ELF-1 (cell line): ENCODE measurements at regions not wholly inside any gene's neighbourhood (a gene's known extent, or its start where the extent isn't known, plus 50 kb on each side); places are given as distances from the start of the nearest gene placed in this dataset.

Experiments
- DNase-seq: peaks from one replicate; pipeline ENCODE4 v3.0.0-alpha.2; 2016; ENCODE audit warnings: low read depth, low spot score

DNA sequence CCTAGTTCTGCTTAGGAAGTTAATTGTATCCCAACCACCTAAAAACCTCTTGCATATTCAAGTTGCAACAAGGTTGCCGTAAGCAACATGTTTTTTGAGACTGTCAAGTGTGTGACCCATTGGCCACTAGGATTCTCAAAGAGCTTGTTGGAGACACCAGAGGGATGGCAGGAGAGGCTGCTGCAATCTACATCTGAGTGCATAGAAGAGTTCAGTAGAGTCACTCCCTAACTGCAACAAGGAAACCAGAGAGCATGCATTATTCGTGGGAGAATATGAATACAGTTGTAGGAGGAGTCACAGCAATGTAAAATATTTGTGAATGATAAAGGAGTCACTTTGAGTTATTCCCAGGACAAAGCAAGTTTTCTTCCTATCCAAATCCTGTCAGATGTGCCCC, 538.6 kb downstream of the TNS3 start:
- DNase-seq: no peak

DNA sequence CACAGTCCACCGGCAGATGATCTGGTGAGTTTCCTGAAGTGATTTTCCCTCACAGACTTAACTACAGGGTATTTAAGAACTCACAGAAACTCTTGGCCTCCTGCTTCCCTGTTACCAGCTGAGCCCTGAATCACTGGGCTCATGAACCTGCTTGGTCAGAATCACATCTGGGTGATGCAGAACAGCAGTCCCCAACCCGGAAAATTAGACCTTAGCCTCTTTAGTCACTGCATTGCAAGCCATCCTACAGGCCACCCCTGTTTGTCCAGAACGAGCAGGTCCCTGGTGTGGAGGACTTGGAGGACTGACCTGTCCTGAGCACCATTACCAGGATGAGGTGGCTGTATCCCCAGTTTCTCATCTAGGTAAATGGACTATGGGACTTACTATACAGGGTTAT, 539.2 kb downstream of the TNS3 start:
- no peak for DNase-seq

DNA sequence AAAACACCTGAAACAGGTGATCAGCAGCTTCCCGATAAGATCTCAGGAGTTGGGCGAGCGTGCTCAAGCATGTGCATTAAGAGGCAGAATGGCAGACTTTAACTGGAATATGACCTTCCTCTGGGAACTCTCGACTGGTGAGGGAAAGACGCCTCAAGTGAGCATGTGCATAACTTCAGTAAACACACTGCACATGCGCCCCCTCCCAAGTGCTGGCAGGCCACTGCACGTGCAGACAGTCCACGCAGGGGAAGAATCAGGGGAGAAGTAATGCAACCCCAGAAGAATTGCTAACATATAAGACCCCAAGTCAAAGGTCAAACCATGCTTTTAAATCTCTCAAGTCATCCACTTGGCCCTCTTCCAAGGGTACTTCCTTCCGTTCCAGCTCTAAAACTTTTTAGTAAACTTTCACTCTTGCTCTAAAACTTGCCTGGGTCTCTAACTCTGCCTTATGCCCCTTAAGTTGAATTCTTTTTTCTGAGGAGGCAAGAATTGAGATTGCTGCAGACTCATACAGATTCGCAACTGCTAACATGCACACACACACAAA, 541.0 kb downstream of the TNS3 start:
- no peak for DNase-seq

DNA sequence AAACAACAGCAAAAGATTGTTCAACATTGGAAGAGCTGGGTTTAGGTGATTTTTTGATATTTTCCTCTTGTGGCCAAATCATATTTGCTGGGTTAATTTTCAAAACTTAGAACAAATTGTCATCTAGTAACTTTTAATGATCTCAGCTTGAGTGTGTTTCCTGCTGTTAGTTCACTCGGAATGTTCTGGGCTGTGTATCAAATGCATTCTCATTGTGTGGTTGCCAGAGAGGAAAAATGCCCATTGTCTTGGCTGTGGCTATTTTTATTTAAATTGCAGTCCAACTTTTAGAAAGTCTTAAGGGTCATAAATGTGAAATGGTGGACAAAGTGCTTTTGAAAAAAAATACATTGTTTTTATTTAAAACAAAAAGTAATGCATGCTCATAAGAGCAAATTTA, 542.0 kb downstream of the TNS3 start:
- DNase-seq: no peak

DNA sequence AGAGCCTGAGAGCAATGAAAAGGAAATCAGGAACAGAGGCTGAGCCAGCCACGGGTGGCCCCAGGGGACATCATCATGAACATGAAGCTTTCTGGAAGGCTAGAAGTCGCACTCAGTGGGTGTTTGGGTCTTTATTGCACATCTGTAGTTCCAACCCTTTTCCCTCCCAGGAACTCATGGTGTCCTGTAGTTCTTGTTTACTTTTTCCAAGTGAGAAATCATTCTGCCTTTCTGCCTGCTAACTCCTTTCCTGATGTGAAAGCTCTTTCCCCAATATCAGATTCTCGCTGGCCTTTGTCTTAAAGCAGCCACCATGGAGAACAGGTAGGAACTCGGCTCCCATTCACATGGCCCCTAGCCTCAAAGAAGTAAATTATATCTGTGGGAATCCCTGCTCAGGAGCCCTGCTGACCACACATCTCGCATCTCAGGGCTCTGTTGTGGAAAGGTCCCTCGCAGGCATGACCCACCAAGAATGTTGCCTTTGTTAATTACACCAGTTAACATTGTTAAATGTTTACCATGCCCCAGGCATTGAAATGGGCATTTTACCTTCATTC, 542.7 kb downstream of the TNS3 start:
- DNase-seq: peak; percentile 82

DNA sequence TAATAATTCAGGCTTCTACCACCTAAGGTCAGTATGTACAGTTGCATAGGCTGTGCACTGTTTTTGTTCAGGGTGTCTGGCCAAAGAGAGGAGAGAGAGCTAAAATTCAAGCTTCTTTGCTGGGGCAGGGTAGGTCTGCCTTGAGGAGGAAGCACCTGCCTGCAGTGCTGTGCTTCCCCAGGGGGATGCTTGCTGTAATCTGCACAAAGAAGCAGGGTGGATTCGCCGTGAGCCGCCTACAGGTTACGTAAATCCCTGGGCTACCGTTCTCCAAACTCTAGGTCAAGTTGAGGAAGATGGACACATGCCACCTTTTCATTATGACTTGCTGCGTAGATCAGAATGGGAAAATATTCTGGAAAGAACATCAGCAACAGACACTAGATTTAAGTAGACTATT, 543.3 kb downstream of the TNS3 start:
- peak; percentile 34 for DNase-seq

DNA sequence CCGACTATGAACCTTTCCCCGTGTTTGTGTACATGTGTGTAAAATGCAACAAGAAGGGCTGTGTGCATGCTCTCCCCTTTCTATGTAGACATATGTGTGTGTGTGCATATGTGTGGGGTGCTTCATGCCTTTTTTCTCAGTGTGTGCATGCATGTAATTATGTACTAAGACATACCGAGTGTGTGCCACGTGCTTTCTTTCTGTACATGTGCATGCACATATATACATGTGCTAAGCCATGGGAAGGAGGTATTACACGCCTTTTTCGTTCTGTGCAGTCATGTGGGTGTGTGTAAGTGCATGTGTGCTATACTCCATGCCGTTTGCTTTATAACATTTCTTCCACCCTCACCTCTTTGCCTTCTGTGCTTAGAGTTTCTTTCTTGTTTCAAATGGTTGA, 544.3 kb downstream of the TNS3 start:
- no peak for DNase-seq

DNA sequence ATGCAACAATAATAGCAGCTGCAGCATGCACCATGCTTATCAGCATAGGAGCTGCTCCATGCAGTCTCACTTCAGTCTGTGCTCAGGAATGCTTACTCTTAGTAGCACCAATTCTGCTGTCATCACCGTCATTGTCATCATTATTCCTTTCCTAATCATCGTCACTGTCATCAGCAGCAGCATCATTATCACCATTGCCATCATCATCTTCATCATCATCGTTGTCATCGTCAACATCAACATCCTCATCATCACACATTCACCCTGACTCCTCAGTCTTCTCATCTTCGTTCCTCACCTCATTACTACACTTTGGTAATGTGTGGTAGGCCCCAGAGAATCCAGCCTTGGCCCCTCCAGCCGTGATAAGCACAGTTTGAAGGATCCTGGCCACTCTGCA, 545.0 kb downstream of the TNS3 start:
- DNase-seq: no peak

DNA sequence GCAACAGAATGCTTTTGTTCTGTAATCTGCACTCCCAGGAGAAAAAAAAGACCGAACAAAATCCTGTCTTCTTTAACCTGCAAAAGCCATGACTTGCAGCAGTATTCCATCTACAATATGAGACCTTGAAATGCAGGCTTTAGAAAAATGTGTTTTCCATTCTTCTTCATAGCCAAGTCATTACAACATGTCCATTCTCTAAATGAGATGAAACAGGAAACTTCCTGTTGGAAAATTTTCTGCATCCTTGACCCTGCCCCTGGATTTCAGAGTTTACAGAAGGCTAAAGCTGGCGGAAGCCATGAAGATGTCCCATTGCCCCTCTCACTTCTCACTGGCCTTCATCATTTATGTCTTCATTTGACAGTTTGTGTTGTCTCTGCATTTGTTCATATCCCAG, 546.4 kb downstream of the TNS3 start:
- no peak for DNase-seq

DNA sequence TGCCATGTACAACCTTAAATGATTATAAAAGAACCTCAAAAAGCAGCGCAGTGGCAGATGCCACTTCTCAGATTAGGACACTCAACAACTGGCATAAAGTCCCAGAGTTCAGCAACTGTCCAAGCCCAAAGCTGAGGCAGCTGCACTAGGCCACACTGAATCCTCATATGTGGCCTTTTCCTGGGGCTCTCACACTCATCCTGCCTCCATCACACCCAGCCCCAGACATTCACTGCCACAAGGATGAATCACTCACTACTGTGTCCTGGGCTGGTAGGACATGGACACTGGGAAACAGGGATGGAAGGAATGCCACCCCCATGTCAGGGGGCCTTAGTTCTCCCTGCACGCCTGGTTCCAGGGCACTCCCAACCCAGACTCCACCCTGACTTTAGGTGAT, 547.7 kb downstream of the TNS3 start:
- no peak for DNase-seq

DNA sequence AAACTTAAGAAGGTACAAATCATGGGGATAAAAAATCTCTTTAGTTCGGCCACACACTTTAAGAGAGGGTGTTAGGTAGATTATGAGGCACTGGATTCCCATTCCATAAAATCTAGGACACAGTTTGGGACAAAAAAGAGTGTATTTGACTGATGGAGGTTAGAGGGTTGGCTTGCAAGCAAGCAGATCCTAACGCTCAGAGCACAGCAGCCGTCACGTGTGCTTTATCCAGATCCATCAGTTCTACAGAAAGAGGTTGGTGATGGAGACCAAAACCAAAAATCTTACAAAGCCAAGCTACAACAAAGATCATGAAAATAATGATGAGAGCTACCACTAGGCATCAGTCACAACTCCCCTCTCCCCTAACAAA, 549.4 kb downstream of the TNS3 start:
- DNase-seq: no peak

DNA sequence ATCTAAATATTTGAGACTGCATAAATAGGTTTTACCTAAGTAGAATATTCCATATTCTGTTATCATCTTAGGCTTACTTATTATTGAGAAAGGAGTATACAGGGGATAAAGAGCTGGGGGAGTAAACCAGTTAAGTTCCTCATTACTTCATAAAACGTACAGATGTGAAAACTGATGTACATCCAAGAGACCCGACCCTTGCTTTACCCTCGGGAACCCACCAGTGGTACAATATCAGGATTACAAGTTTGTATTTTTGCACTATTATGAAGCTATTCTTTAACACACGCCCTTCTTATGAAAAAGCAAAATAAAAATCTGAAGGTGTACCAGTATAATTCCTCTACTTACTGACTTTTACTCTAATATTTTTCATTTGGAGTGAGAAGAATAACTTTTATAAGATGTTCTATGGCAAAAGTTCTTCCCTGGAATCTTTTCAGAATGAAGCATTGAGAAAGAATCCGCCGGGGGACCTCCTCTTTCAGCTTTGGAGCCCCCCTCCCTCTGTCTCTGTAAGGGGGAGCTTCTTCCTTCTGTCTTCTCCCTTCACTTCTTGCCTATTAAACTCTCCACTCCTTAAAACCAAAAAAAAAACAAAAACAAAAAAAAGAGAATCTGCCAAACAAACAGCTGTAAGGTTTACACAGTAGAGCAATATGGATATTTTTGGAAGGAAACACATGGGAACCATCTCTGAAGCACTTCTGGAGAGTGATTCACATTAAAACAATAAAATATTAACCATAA, 550.0 kb downstream of the TNS3 start:
- DNase-seq: no peak

DNA sequence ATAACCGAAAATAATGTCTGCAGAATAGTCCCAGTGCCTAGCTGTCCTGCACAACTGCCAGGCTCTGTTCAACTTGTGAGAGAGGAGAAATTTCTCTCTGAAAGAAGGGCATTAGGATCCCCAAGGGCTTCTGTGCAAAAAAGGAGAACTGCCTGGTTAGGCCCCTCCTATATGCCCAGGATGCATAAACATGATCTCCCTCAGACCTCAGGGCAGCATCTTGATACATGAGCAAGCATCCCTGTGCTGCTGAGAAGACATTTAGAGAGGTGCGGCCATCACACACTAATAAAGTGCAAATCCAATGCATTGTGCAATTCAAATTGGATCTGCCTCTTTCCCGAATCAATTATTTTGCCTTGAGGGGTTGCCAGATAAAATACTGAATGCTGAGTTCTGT, 553.6 kb downstream of the TNS3 start:
- DNase-seq: no peak

DNA sequence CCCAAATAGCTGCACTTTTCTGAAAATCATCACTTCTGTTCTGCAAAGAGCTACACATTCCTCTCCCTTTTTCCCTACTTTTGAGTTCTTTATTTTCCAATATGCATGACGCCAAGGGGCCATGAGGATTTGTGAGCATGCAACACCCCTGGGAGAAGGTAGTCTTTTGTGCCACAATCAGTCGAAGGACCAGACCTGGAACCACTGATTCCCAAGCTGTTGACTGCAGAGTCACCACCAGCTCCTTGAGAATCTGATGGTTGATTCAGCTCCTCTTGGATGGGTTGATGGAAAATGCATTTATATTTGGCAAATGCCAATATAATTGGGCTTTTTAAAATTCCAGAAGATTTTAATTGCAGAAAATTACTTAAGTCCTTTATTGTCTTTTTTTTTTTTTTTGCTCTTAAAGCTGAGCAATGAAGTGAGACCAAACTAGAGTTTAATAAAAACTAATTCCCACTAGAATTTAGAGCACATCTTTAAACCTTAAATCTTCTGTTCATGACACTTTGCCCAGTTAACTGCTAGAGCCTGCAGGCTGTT, 554.1 kb downstream of the TNS3 start:
- DNase-seq: no peak

DNA sequence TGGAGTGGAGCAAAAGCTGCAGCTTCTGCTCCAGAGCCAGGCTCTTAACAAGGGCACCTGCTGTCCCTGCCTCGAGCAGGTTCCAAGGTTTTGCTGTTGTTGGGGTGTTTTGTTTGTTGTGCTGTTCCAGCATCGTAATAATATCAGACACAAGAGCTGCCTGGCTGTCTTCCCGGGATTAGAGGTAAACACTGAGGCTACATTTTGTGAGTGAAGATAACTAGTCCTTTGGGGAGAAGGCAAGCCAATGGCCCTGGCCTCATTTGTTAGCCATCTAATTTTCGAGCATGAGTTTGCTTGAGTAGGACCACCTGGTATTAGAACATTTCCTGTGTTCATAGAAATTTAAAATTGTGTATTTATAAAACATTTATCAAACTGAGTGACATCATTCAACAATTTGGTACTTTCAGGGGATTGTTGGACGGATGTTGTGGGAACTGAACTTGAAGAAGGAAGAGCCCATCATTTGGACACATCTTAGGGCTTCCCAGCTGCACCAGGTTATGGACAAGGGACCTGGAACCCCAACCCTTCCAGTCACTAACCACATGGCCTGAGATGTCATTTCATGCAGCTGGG, 555.0 kb downstream of the TNS3 start:
- DNase-seq: no peak

DNA sequence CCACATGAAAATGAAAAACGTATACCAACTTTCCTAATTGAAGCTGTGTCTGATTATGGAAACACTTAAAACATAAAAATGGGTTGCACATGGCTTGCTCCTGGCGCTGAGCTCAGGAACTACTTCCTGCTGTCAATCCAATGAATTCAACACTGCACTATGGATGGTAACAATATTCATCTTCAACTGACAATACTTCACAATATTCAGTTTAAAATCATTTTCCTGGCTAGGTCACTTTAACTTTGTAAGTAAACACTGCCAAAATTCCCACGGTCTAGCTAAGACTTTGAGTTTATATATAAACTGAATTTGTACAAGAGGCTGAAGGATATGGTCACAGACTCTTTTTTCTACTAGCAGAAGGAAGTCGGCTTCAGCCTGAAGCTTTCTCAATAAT, 556.9 kb downstream of the TNS3 start:
- no peak for DNase-seq

DNA sequence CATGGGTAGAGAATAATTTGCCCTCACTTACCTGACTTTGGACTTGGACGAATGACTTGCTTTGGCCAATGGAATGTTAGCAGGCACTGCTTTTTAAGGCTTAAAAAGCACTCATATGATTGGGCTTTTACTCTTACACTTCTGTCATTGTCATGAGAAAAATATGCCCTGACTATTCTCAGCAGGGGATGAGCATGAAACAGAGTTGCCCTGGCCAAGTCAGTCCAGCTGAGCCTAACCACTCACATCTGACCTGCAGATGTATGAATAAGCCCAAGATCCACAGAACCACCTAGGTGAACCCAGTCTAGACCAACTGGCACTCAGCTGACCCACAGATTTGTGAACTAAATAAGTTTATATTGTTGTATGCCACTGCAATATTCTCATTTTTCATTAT, 573.5 kb downstream of the TNS3 start:
- no peak for DNase-seq

DNA sequence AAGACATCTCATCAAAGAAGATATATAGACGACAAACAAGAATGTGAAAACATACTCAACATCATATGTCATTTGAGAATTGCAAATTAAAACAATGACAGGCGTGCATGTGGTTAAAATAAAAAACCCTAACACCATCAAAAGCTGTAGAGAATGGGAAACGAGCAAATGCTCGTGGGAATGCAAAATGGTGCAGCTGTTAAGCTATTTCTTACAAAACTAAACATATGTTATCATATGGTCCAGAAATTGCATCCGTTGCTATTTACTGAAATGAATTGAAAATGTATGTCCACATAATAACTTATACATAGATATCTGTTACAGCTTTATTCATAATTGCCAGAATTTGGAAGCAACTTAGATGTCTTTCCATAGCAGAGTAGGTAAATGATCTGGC, 574.4 kb downstream of the TNS3 start:
- DNase-seq: no peak

DNA sequence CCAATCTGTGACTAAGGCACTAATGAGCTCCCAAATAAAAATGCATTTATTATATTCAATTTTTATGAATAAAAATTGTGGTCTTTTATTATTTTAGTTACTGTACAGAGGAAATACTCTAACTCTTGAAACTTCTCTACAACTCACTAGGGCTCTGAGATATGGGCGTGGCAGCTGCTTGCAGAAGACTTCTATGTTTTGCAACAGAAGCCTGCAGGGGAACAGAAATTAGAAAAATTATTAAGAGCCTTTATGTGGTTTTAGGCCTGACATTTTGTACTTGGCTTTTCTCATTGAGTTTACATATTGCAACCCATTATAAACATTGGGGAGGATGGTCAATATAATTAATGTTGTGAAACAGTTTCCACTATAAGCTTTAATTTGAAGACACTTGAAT, 581.4 kb downstream of the TNS3 start:
- DNase-seq: no peak

DNA sequence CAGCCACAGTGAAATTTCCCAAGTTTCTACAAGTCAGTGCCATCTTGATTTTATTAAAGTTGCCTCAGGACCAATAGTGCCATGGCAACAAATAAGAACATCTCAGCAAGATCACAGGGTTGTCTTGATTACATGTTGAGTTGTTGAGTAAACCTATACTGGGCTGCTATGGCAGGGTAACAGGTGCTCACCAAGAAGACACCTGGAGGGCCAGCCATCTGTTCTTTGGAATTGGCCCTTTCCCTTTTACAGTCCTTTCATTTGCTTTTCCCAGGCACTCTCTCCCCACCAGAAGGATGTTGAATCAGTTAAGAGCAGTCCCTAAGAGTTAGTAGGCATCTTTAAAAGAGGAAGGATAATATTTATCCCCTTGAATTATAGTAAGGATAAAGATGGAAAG, 582.0 kb downstream of the TNS3 start:
- no peak for DNase-seq

DNA sequence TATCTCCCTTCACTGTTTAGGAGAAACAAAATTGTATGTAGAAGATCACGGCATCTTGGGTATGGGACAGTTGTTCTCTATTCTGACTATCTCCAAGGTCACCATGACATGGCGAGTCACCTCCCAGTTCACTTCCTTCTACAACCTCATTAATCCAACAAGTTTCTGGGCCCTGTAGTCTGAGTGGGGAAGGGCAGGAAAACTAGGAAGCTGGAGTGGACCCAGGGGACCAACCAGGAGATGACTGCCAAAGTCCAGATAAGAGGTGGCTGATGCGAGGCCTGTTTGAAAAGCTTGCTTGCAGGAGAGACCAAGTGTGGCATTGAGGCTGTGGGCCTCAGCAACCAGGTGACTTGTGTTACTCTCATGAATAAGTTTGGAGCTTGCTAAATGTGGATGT, 584.9 kb downstream of the TNS3 start:
- no peak for DNase-seq

DNA sequence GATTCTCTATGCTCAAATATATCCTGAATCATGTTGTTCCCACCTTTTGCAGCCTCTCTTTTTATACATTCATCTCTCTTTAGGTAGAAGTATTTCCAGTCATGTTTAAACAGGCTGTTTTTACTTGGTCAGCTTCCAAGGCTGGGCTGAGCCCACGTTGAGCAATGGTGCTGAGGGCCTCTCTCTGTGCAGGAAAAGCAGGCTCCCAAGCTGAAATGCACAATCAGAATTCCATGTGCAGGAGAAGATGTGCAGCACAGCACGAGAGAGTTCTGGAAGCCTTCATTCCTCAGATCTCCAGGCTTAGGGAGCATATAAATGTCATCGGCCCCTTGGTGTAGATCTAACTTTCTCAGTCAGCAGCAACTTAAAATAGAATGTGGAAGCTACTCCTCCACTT, 588.5 kb downstream of the TNS3 start:
- no peak for DNase-seq

DNA sequence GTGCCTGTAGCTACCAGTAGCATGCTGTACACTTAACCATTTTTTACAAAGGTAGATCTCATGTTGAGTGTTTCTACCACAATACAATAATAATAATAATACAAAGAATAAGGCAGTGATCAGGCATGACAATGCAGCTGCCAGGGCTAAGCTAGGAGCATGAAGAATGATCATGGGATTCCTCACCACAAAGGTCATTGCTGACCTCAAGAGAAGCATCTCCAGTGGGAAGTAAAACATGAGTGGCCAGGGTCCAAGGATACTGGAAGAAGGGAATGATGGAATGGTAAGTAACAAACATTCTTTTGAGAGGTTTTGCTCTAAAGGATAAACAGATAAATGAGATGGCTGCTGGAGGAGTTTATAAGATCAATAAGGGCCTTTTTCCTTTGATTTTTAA, 591.1 kb downstream of the TNS3 start:
- no peak for DNase-seq
